ENCODE measurements at regions not wholly inside any gene's neighbourhood (a gene's known extent, or its start where the extent isn't known, plus 50 kb on each side); places are given as distances from the start of the nearest gene placed in this dataset.

DNA sequence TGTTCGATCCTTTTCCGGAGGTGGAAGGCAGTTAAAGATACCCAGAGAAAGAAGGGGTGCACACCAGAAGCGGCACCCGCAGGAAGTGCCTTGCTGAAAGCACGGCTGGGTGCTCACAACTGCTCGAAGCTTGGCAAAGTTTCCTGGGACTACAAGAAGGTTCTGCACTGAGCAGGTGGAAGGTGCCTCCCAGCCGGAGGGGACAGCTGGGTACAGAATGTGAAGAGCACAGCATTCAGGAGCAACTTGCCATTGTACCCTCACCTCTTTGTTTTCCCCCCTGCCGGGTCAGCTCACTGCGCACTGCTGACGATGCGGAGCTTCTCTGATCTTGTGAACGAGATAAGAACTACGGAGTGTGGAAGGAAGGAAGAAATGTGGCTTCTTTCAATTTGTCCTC is 289.2 kb downstream of the FBXW7 start:
- no peaks in the 10 kb centered on the region for H3K9me3 Mint-ChIP-seq
- DNase-seq: no peak
- no peaks in the 10 kb centered on the region for H3K36me3 Mint-ChIP-seq
- ATAC-seq (replicated peaks): no peak
- H3K27ac Mint-ChIP-seq: no peak overlapping the region
- H3K4me3 Mint-ChIP-seq: no peak overlapping the region
- H3K27me3 Mint-ChIP-seq: peaks cover 0 to 6% of the 10 kb centered on the region in 2 donors
- H3K4me1 Mint-ChIP-seq: peaks cover 3 to 4% of the 10 kb centered on the region in 2 donors

DNA sequence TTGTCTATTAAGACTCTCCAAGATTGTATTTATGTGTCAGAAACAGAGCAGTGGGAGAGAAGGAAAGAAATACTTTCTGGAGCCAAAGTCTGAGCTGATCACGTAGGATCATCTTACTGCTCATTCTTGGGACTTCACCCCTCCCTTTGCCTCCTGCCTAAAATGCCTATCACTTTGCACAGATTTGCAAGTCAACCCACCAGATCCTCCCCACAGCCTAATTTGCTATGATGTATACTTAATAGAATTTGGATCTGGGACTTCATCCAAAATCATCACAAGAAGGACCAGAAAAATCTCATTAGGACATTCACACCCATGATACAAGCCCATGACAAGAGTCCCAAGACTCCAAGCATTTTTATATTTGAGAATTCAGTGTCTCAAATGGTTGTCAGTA is 290.2 kb downstream of the FBXW7 start:
- Mint-ChIP-seq H3K36me3 (no peaks in the 10 kb centered on the region), H3K4me3 (no peak overlapping the region), H3K27ac (no peak overlapping the region), H3K4me1 (peaks cover 3 to 4% of the 10 kb centered on the region in 2 donors), H3K9me3 (no peaks in the 10 kb centered on the region), H3K27me3 (peaks cover 0 to 6% of the 10 kb centered on the region in 2 donors)
- no peak for ATAC-seq (replicated peaks)
- DNase-seq: no peak

DNA sequence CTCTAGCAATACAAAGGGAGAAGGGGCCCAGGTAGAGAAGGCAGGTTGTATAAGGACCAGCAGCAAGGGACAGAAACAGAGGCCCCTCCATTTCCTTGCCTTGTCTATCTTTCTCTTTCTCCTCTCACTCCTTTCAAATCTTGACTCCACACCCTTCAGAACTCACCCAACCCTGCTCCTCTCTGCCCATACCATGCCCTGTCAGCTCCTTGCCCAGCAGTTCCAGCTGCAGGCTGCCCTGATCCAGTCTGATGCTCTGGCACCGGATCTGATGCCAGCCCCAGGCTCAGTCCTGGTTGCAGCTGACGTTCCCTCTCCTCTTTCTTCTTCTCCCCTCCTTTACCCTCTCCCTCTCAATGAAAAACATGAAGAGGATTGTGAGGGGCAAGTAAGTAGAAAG is 291.2 kb downstream of the FBXW7 start:
- H3K27ac Mint-ChIP-seq: no peak overlapping the region
- no peaks in the 10 kb centered on the region for H3K9me3 Mint-ChIP-seq
- DNase-seq (no peak), ATAC-seq (replicated peaks) (no peak)
- H3K36me3 Mint-ChIP-seq: no peaks in the 10 kb centered on the region
- H3K4me1 Mint-ChIP-seq: peaks cover 3 to 4% of the 10 kb centered on the region in 2 donors
- no peak overlapping the region for H3K4me3 Mint-ChIP-seq
- peaks cover 0 to 6% of the 10 kb centered on the region in 2 donors for H3K27me3 Mint-ChIP-seq

DNA sequence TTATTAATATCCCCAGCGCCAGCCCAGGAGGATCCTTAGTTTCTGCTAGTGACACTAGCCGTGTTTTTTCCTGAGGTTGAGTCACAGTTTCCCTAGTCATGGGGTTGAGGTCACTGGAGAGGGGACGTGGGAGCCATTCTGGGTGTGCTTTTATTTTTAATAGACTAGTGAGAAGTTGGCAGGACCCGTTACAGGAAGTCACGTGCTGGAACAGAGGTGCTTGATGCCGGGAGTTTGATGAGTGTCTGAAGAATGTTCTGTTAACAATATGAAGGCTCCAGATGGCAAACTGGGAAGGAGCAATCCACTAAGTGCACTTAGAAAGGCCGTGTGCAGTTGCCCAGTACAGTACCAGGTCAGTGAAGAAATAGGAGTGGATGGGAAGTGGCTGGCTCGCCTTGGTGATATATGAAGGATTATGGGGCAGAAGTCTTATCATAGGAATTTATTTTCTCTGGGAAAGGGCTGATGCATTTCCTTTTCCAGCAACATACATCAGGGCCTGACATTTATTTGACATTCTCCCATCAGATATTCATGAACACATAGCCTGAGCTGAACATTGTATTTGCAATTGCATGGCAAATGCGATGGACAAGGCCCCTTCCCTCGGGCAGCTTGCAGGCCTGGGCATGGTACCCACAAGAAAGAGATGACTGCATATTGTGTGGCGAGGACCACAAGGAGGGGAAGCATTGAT is 291.8 kb downstream of the FBXW7 start:
- H3K4me3 Mint-ChIP-seq: no peak overlapping the region
- H3K27ac Mint-ChIP-seq: no peak overlapping the region
- no peaks in the 10 kb centered on the region for H3K36me3 Mint-ChIP-seq
- DNase-seq: no peak
- H3K9me3 Mint-ChIP-seq: peaks cover 0 to under 1% of the 10 kb centered on the region in 2 donors
- H3K4me1 Mint-ChIP-seq: peaks cover 3 to 4% of the 10 kb centered on the region in 2 donors
- H3K27me3 Mint-ChIP-seq: peaks cover 0 to 6% of the 10 kb centered on the region in 2 donors
- no peak for ATAC-seq (replicated peaks)

DNA sequence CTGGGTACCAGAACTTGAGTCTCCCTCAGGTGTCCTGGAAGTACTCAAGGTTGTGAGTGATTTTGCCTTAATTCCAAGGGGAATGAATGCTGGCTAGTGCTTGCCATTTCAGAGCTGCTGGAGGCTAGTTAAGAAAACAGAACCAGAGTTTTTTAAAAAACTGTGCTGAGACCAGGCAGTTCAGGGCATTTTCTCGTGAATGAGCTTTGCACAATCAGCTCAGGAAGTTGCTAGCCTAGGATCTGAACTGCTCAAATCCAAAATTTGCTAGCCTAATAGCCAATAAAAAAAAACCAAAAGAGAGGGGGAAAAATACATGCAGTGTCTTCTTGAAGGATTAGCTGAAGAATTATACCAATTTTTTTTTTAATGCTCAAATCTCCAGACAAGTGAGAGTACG is 292.7 kb downstream of the FBXW7 start:
- ATAC-seq (replicated peaks) (no peak), DNase-seq (no peak)
- Mint-ChIP-seq H3K36me3 (no peaks in the 10 kb centered on the region), H3K27ac (no peak overlapping the region), H3K27me3 (peaks cover 0 to 6% of the 10 kb centered on the region in 2 donors), H3K4me1 (peaks cover 3 to 4% of the 10 kb centered on the region in 2 donors), H3K4me3 (no peak overlapping the region), H3K9me3 (peaks cover 0 to 1% of the 10 kb centered on the region in 2 donors)

DNA sequence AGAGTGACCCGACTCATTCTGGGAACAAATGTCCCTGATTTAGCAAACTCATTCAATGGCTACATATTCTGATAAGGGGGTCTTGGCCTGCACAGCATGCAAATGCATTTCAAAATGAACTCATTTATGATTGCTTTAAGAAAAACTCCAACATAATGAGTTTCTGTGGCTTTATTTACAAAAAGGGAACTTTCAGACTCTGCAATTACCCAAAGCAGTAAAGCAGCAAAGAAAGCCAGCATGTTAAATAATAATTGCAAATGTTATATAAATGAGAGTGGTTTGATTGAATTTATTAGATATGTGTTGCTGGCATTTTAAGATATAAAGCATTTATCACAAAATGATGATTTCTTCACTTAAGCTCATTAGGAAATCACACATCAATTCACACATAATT is 295.7 kb downstream of the FBXW7 start:
- H3K4me1 Mint-ChIP-seq: peaks cover 3 to 4% of the 10 kb centered on the region in 2 donors
- H3K36me3 Mint-ChIP-seq: no peaks in the 10 kb centered on the region
- peaks cover 0 to 1% of the 10 kb centered on the region in 2 donors for H3K9me3 Mint-ChIP-seq
- no peak overlapping the region for H3K27ac Mint-ChIP-seq
- H3K4me3 Mint-ChIP-seq: no peak overlapping the region
- H3K27me3 Mint-ChIP-seq: peaks cover 0 to 6% of the 10 kb centered on the region in 2 donors
- ATAC-seq (replicated peaks) (no peak), DNase-seq (no peak)

DNA sequence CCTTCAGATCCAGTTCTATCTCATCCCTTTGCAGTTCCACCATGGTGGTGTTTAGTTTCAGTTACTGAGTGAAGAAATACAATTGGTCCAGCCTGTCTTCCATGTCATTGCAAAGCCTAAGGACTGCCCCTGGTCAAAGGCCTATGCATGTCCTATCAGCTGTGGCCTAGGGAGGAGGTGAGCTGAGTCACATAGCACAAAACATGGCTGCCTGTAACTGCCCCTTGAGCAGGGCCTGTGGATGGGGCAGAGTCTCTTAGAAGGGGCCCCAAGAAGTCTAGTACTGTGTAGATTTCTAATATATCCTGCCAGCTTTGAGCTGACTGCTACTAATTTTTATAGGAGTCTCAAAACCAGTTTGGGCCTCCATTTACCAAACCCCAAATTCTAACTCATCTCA is 296.7 kb downstream of the FBXW7 start:
- Mint-ChIP-seq H3K9me3 (peaks cover 0 to 1% of the 10 kb centered on the region in 2 donors), H3K4me3 (no peak overlapping the region), H3K36me3 (no peaks in the 10 kb centered on the region), H3K27me3 (no peaks in the 10 kb centered on the region), H3K4me1 (peaks cover 3 to 4% of the 10 kb centered on the region in 2 donors), H3K27ac (no peak overlapping the region)
- no peak for DNase-seq
- no peak for ATAC-seq (replicated peaks)

DNA sequence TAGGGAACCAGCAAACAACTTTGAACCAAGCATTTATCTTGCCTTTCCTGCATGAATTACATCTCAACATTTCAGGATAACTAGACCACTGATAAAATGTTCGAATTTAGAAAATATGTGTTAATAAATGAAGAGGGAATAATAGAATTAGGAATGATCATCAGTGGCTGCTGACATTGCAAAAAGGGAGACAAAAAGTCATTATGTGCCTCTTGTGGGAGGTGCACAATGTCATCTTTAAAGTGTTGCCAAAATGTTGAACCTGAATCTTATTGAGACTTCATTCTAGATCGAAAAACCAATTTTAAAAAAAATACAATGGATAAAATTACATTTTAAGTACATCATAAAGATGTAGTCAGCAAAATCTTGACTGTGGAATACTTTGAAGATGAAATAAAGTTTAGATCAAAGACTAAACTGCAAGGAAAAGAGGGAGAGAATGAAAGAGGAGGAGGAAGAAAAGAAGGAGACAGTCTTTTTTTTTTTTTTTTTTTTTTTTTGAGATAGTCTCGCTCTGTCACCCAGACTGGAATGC is 299.3 kb downstream of the FBXW7 start:
- Mint-ChIP-seq H3K4me1 (no peaks in the 10 kb centered on the region), H3K27ac (no peak overlapping the region), H3K36me3 (no peaks in the 10 kb centered on the region), H3K4me3 (no peak overlapping the region), H3K9me3 (peaks cover 0 to 1% of the 10 kb centered on the region in 2 donors), H3K27me3 (no peaks in the 10 kb centered on the region)
- no peak for ATAC-seq (replicated peaks)
- no peak for DNase-seq

DNA sequence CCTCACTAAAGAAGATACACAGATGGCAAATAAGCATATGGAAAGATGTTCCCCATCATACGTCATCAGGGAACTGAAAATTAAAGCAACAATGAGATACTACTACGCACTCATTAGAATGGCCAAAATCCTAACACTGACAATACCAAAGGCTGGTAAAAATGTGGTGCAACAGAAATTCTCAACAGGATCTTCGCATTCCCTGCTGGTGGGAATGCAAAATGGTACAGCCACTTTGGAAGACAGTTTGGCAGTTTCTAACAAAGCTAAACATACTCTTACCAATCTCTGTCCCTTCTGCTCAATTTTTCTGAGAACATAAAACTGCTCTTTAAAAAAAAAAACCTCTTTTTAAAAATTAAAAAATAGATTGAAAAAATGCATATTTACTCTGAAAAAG is 300.2 kb downstream of the FBXW7 start:
- H3K27ac Mint-ChIP-seq: no peak overlapping the region
- H3K27me3 Mint-ChIP-seq: no peaks in the 10 kb centered on the region
- ATAC-seq (replicated peaks): no peak
- H3K9me3 Mint-ChIP-seq: peaks cover 0 to 1% of the 10 kb centered on the region in 2 donors
- H3K36me3 Mint-ChIP-seq: no peaks in the 10 kb centered on the region
- H3K4me3 Mint-ChIP-seq: no peak overlapping the region
- no peak for DNase-seq
- H3K4me1 Mint-ChIP-seq: no peaks in the 10 kb centered on the region

DNA sequence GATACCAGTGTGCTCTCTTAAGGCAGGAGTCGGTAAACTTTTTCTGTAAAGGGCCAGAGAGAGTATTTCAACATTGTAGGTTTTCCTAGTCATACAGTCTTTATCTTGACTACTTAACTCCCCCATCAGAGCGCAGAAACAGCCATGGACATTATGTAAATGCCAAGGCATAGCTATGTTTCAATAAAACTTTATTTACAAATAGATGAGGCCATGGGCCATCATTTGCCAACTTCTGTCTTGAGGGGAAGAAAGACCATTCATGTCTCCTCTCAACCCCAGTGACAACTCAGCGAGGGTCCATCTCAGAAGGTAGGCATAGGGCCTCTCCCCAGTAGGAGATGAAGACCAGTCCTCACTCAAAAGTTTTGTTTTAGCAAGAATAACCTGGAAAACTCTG is 301.3 kb downstream of the FBXW7 start:
- DNase-seq (no peak), ATAC-seq (replicated peaks) (no peak)
- no peaks in the 10 kb centered on the region for H3K27me3 Mint-ChIP-seq
- H3K9me3 Mint-ChIP-seq: peaks cover 0 to 1% of the 10 kb centered on the region in 2 donors
- H3K4me3 Mint-ChIP-seq: no peak overlapping the region
- H3K4me1 Mint-ChIP-seq: no peaks in the 10 kb centered on the region
- H3K36me3 Mint-ChIP-seq: no peaks in the 10 kb centered on the region
- no peak overlapping the region for H3K27ac Mint-ChIP-seq

DNA sequence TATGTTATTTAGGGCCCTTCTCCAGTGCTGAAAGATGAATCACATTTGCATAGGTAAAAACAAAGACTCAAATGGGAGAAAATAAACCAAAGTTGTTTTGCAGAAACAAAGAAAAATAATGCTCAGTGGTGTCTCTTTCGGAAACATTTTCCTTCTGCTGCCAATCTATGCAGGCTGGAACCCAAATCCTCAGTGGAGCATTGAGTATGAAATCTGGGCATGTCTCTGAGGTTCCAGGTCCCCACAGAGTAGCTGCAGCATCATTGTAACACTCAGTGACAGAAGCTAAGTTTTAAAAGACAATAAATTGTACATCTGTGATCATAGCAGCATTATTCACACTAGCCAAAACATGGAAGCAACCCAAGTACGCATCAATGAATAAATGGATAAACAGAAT is 303.6 kb downstream of the FBXW7 start:
- no peak for DNase-seq
- no peak for ATAC-seq (replicated peaks)
- no peaks in the 10 kb centered on the region for H3K36me3 Mint-ChIP-seq
- H3K9me3 Mint-ChIP-seq: no peaks in the 10 kb centered on the region
- H3K27me3 Mint-ChIP-seq: no peaks in the 10 kb centered on the region
- no peaks in the 10 kb centered on the region for H3K4me1 Mint-ChIP-seq
- H3K4me3 Mint-ChIP-seq: no peak overlapping the region
- no peak overlapping the region for H3K27ac Mint-ChIP-seq

DNA sequence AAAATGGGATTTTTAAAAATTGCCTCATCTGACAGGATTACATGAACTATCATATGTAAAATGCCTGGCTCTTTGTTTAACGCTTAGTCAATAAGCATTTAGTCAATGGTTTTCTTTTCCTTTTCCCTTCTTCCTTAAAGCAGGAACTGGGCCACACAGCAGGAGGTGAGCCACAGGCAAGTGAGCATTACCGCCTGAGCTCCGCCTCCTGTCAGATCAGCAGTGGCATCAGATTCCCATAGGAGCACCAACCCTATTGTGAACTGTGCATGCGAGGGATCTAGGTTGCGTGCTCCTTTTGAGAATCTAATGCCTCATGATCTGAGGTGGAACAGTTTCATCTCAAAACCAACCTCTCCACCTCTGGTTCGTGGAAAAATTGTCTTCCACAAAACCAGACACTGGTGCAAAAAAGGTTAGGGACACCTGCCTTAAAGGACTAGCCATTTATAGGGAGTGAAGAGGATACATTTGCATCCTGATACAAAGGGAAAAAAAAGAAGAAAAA is 306.1 kb downstream of the FBXW7 start:
- Mint-ChIP-seq H3K9me3 (no peaks in the 10 kb centered on the region), H3K4me1 (no peaks in the 10 kb centered on the region), H3K27me3 (no peaks in the 10 kb centered on the region), H3K4me3 (no peak overlapping the region), H3K27ac (no peak overlapping the region), H3K36me3 (no peaks in the 10 kb centered on the region)
- ATAC-seq (replicated peaks): no peak
- DNase-seq: no peak

DNA sequence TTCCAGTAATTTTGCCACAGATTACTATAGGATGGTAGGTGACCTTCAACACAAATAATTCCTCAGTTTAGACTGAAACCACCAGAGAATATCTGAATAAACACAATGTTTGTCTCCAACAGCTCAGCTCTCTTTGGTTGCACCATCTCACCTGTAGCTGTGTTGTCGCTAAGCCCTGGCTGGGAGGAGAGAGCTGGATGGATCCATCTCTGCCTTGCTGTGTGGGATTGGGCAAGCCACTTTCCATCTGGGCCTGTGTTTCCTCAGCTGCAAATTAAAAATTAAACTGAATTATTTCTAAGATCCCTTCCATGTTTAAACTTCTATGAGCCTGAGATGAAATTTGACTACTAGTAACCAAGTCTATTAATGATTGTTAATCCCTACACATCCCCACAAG is 310.2 kb downstream of the FBXW7 start:
- Mint-ChIP-seq H3K27ac (no peak overlapping the region), H3K4me3 (no peak overlapping the region)

DNA sequence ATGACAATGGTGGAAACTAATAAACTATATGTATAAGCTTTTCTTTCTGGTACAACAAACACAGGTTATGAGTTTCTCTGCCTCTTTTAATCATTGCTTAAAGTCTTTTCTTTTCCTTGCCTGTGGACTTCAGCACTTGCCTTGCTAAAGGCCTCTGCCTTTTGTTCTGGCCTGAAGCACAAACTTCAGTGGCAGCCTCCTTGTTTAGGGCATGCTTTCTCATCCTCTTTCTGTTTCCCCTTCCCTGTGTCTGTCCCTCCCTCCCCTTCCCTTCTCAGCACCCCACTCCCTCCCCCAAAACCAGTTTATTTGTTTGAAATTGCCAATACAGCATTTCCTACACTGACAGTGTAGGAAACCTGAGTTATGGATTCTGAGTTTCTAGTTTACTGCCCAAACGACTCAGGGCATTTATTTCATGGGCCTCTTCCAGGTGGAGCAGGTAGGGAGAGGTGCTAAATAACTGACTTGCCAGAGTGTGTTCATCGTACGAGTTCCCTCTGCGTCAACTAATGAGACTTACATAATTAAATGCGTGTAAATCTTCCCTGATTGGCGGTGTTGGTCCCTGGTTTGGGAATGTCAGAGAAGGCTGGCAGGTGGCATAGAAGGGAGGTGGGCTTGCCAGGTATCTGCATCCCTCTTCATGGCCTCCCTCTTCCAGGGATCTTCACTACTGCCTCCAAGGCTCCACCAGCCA is 311.0 kb downstream of the FBXW7 start:
- no peaks in the 10 kb centered on the region for H3K27me3 Mint-ChIP-seq
- ATAC-seq (replicated peaks): no peak
- no peaks in the 10 kb centered on the region for H3K36me3 Mint-ChIP-seq
- DNase-seq: no peak
- H3K4me1 Mint-ChIP-seq: no peaks in the 10 kb centered on the region
- no peaks in the 10 kb centered on the region for H3K9me3 Mint-ChIP-seq
- no peak overlapping the region for H3K27ac Mint-ChIP-seq
- no peak overlapping the region for H3K4me3 Mint-ChIP-seq

More for the DNA sequence above, 310.2 kb downstream of the FBXW7 start:
- Mint-ChIP-seq H3K4me1 (no peaks in the 10 kb centered on the region), H3K36me3 (no peaks in the 10 kb centered on the region), H3K9me3 (no peaks in the 10 kb centered on the region), H3K27me3 (no peaks in the 10 kb centered on the region)
- ATAC-seq (replicated peaks): no peak
- DNase-seq: no peak

DNA sequence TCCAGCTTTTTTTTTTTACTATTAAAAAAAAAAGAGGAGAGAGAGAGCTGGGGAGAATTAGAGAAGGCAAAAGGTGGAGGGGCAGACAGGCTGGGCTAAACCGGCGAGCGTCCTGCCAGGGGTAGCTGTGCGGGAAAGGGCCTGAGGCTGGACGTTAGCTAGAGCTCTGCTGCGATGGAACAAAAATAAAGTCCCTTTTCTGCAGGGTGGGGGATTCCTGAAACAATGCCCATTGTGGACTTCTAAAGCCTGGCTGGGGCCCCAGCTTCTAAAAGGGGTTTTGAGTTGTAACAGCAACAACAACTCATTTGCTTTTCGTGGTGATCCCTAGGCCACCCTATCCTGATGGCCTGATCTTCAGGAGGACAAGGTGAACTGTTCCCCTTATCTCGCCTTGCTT is 311.7 kb downstream of the FBXW7 start:
- DNase-seq (no peak), ATAC-seq (replicated peaks) (no peak)
- Mint-ChIP-seq H3K27ac (no peak overlapping the region), H3K4me1 (no peaks in the 10 kb centered on the region), H3K9me3 (no peaks in the 10 kb centered on the region), H3K36me3 (no peaks in the 10 kb centered on the region), H3K4me3 (no peak overlapping the region), H3K27me3 (no peaks in the 10 kb centered on the region)

All from stimulated activated naive B cell treated with anti-CD40 and anti-IgM and Interleukin-4, amounts not matched to agents 10 μg/mL and 1 μg/mL and 100 μg/mL, for 72 hours (primary cell).